K562 (cell line): ENCODE measurements at regions not wholly inside any gene's neighbourhood (a gene's known extent, or its start where the extent isn't known, plus 50 kb on each side); places are given as distances from the start of the nearest gene placed in this dataset.
"Not testable (repeated sequence)": the region's sequence is repeated elsewhere in the genome, so short reads cannot be mapped to it uniquely, and the experiment has no call there.

Experiments
- EGR1 ChIP-seq: fragments of 450-650 bp; conservative IDR thresholded peaks from 2 replicates; pipeline ENCODE4 v1.6.1; 2017; ENCODE audit warnings: mild to moderate bottlenecking
- EHMT2 ChIP-seq: fragments of 450-650 bp; IDR thresholded peaks from 2 replicates; pipeline ENCODE4 v1.6.1; 2018; ENCODE audit warnings: antibody characterized with exemption
- ZBTB40 ChIP-seq, 2 experiments: fragments of 450-650 bp in 1 of 2; sonication (generic) in 1 of 2; formaldehyde crosslinking in 1 of 2; IDR thresholded peaks; 2 replicates each; pipeline versions ENCODE4 v1.7.1 to v1.9.0; 2016 to 2022; ENCODE audit warnings: inconsistent platforms in 1 of 2, mild to moderate bottlenecking in 1 of 2, missing genetic modification reagents in 1 of 2
- ZNF274 ChIP-seq: IDR thresholded peaks from 2 replicates; pipeline ENCODE4 v1.6.1; 2011; ENCODE audit warnings: low read depth, mild to moderate bottlenecking, low read length, moderate library complexity, borderline replicate concordance

- not testable (repeated sequence) for TF ChIP-seq ZNF274; ZBTB40 (IDR thresholded peaks at IDR 0.05); ZBTB40 (CRISPR knock-in tag; IDR thresholded peaks at IDR 0.05); EHMT2; EGR1
These were observed 310.1 kb upstream of the PLGLB2 start for GRCh38 chr2:87437701-87438260.
